ENCODE measurements at regions not wholly inside any gene's neighbourhood (a gene's known extent, or its start where the extent isn't known, plus 50 kb on each side); places are given as distances from the start of the nearest gene placed in this dataset.
"Not testable (repeated sequence)": the region's sequence is repeated elsewhere in the genome, so short reads cannot be mapped to it uniquely, and the experiment has no call there.

GRCh38 chr1:73771396-73771795, 426.6 kb downstream of the LRRIQ3 start:
- DNase-seq (ENCODE audit: low read depth): no peak

GRCh38 chr1:73770109-73770905, 427.7 kb downstream of the LRRIQ3 start:
- no peak for DNase-seq (ENCODE audit: low read depth)

- no peak for DNase-seq (ENCODE audit: low read depth)
Observed at GRCh38 chr1:73766786-73767348, 431.1 kb downstream of the LRRIQ3 start.

GRCh38 chr1:73765551-73766233, 432.3 kb downstream of the LRRIQ3 start:
- DNase-seq (ENCODE audit: low read depth): no peak

- DNase-seq (ENCODE audit: low read depth): peak; percentile 11
Observed at GRCh38 chr1:73761559-73761958, 436.4 kb downstream of the LRRIQ3 start.

GRCh38 chr1:73759011-73759410, 439.0 kb downstream of the LRRIQ3 start:
- no peak for DNase-seq (ENCODE audit: low read depth)

- no peak for DNase-seq (ENCODE audit: low read depth)
Observed at GRCh38 chr1:73756817-73757216, 441.2 kb downstream of the LRRIQ3 start.

DNA sequence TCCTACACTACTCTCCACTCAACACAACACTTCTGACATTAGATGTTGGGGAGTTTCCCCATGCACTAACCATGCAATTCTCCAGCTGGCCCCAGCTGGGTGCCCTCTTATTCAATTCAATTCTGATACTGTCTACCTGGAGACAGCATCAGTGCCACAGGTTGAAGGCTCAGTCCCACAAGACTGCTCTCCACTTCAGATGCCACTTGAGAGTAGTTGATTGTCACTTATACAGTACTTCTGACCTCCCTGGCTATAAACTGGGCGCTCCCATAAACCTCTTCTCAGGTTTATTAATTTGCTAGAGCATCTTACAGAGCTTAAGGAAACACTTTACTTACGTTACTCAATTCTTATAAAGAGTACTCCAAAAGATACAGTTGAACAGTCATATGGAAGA, 442.3 kb downstream of the LRRIQ3 start:
- no peak for DNase-seq (ENCODE audit: low read depth)

DNA sequence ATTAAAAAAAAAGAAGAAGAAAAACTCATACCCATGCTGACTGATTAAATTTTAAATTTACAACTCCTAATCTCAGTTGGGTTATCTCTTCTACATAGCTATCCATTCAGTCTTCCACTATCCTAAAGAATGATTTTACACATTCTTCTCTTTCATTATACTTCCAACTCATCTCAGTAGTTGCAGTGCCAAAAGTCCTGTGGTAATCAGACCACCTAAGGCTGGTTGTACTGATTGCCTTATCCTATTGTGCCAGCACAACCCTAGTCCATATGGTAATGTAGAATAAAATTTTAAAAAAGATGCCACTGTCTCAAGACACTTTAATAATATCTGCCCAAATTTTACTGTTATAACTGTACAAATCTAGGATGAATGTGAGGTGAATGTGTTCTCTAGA, 448.0 kb downstream of the LRRIQ3 start:
- DNase-seq (ENCODE audit: low read depth): no peak

GRCh38 chr1:73744985-73745384, 453.0 kb downstream of the LRRIQ3 start:
- DNase-seq (ENCODE audit: low read depth): no peak

DNA sequence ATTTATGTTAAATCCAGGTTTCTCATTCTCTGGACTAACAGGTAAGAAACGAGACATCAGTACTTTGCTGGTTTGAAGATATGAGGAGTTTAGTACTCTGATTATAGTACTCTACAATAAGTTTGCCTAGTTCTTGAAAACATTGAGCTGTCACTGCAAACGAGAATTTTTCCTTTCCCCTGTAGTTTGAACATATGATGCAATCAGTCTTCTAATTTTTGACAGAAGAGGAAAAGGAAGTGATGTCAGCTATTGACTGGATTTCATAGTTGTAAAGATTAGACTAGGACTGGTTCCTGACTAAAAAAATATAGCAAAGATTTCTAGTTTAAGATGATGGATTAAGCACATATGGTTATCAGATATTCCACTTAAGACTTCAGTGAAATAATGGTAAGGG, 461.9 kb downstream of the LRRIQ3 start:
- DNase-seq (ENCODE audit: low read depth): peak; percentile 3

DNA sequence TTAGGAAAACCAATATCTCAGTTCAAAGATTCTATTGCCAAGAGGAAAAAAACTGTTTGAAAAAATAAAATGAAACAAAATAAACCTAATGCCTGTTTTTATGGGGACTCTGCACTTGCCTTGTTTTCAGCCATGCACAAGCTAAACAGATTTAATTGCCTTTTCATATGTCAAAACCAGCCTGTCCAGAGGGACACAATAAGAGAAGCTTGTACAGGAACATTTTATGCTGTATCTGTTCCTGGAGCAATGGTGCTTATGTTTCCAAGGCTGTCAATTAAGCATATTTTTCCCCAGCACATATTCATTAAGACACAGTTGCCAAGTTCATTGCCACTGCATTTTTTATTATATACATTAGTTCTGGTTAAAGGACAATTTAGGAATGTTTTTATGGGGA, 470.9 kb downstream of the LRRIQ3 start:
- DNase-seq (ENCODE audit: low read depth): no peak

DNA sequence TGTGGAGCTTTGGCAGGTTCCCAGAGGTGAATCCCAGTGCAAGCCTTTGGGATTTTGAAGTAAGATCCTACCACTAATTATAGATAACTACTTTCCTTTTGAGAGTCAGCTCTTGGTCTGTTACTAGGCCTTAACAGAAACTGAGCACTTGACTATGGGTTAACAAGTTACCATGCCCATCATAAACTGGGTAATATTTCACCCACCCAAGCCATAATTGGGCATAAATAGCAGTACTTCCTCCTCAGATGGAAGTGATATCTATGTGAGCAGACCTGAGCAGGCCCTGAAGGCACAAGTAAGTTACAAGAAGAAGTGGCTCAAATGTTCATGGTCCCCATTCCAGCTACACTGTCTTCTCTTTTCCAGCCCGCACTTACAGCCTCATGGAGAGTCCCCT, 475.9 kb downstream of the LRRIQ3 start:
- no peak for DNase-seq (ENCODE audit: low read depth)

DNA sequence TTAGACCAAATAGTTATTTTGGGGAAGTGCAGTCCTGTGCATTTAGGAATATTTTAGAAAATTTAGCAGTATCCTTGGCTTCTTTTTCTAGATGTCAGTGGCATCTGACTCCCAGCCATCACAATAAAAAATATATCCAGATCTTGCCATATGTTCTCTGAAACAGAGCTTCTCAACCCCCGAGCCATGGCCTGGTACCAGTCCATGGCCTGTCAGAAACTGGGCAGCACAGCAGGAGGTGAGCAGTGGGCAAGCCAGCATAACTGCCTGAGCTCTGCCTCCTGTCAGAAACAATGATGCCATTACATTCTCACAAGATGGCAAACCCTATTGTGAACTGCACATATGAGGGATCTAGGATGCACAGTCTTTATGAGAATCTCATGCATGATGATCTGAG, 480.0 kb downstream of the LRRIQ3 start:
- DNase-seq (ENCODE audit: low read depth): no peak

- no peak for DNase-seq (ENCODE audit: low read depth)
Observed at GRCh38 chr1:73711089-73711488, 486.9 kb downstream of the LRRIQ3 start.

GRCh38 chr1:73701826-73702225, 496.1 kb downstream of the LRRIQ3 start:
- no peak for DNase-seq (ENCODE audit: low read depth)

DNA sequence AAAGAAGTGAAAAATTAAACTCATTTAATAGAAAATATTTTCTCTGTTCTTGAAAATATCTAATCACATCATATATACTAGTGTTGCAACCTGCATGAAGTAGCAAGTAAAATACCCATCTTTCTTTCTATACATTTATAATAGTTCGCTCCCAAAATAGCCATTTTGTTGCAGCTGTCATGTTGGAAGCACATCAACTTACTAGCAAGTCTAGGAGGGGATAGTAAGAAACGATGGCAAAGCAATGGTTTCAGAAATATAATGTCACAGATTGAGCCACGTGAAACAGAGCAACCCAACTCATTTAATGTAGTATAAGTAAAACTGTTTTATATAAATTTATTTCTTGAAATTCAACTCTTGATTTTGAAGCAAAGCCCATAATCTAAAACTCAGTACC, 521.8 kb downstream of the LRRIQ3 start:
- DNase-seq (ENCODE audit: low read depth): no peak

GRCh38 chr1:73674945-73675561, 522.9 kb downstream of the LRRIQ3 start:
- DNase-seq (ENCODE audit: low read depth): peak; percentile 17

- no peak for DNase-seq (ENCODE audit: low read depth)
Observed at GRCh38 chr1:73673971-73674370, 524.0 kb downstream of the LRRIQ3 start.

GRCh38 chr1:73671530-73671929, 526.4 kb downstream of the LRRIQ3 start:
- DNase-seq (ENCODE audit: low read depth): no peak

DNA sequence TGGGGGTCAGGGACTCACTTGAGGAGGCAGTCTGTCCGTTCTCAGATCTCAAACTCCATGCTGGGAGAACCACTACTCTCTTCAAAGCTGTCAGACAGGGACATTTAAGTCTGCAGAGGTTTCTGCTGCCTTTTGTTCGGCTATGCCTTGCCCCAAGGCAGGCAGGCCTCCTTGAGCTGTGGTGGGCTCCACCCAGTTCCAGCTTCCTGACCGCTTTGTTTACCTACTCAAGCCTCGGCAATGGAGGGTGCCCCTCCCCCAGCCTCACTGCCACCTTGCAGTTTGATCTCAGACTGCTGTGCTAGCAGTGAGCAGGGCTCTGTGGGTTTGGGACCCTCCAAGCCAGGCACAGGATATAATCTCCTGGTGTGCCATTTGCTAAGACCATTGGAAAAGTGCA, 530.0 kb downstream of the LRRIQ3 start:
- not testable (repeated sequence) for DNase-seq (ENCODE audit: low read depth)

DNA sequence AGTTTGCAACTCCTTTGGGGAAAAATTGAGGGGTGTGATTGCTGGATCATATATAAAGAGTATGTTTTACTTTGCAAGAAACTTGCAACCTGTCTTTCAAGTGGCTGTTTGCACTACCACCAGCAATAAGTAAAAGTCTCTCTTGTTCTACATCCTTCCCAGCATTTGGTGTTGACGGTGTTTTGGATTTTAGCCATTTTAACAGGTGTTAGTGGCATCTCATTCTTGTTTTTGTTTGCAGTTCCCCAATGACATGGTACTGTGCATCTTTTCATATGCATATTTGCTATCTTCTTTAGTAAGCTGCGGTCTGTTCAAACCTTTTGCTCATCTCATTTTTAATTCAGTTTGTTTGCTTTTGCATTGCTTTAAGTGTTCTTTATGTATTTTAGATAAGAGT, 535.5 kb downstream of the LRRIQ3 start:
- DNase-seq (ENCODE audit: low read depth): no peak

Data from HT1080 (cell line).